Stimulated activated CD8-positive, alpha-beta memory T cell treated with anti-CD3 and anti-CD28 coated beads, Interleukin-15, amount 100 ng/mL, for 1 hour (primary cell): ENCODE measurements at regions not wholly inside any gene's neighbourhood (a gene's known extent, or its start where the extent isn't known, plus 50 kb on each side); places are given as distances from the start of the nearest gene placed in this dataset.

Source experiments
- DNase-seq: peaks from one replicate; pipeline ENCODE4 v3.0.0-alpha.2; 2020; ENCODE audit warnings: low read depth

DNA sequence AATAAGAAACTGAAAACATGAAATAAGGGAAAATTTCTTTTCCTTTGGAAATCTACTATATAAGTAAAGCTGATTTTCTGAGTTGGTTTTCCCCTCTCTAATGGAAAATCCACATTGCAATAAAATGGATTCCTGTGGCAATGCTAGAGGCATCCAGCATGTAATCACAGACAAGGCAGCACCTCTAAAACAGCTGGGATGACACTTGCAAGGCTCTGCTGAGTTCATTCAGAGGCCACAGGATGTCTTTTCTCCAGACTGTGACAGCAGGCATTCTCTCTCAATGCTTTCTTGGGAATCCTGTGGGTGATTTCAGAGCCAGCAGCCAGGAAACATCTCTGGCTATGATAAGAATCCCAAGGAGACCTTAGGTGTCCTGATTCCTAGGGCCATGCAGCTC lies 201.3 kb upstream of the BLID start:
- no peak for DNase-seq

DNA sequence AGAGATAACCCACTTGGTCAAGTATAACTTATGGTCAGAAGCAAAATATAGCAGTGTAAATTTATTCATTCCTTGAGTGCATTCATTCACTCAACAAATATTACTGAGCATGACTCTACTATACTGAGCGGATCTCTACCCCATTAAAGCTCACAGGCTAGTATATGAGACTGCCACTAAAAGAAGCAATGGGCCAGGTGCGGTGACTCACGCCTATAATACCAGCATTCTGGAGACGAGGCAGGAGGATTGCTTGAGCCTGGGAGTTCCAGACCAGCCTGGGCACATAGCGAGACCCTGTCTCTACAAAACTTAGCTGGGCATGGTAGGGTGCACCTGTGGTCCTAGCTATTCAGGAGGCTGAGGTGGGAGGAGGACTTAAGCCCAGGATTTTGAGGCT lies 197.6 kb upstream of the BLID start:
- no peak for DNase-seq

DNA sequence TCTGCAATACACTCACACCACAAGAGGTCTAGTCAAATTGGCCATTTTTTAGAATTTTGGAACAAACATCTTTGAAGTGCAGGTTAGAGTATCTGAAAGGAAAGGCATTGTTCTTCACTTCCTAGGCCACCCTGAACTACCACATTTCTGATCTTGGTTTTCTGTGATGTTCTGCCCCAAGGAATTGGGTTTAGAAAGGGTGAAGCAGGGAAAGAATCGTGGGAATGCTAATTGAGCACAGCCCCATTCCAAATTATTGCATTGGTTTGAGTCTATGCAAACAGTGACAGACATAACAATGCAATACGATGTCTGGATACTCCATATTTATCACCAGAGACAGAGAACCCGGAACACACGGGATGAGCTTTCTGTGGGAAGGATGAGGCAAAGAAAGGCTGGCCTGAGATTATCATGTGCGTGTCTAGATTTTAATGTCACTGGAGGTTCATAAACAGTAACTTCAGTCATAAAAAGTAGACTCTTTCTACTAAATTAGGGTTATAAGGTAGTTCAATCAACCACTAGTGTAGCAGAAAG lies 195.3 kb upstream of the BLID start:
- no peak for DNase-seq

DNA sequence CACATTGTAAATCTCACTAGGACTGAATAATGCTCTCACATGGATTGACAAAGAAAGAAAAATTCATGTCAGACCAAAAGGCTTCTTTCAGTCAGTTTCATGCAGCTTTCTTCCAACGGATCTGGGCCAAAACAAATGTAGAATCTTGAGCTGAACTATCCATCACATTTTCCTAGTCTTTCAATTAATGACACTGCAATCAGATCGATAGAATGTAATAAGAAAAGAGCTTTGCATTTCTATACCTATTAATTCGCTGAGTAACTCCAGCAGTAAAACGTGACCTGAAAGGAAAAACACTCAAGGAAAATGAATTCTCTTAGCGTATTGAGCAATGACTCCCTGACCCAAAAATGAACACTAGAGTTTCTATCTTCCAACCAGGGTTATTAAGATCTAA lies 194.8 kb upstream of the BLID start:
- DNase-seq, result no peak

DNA sequence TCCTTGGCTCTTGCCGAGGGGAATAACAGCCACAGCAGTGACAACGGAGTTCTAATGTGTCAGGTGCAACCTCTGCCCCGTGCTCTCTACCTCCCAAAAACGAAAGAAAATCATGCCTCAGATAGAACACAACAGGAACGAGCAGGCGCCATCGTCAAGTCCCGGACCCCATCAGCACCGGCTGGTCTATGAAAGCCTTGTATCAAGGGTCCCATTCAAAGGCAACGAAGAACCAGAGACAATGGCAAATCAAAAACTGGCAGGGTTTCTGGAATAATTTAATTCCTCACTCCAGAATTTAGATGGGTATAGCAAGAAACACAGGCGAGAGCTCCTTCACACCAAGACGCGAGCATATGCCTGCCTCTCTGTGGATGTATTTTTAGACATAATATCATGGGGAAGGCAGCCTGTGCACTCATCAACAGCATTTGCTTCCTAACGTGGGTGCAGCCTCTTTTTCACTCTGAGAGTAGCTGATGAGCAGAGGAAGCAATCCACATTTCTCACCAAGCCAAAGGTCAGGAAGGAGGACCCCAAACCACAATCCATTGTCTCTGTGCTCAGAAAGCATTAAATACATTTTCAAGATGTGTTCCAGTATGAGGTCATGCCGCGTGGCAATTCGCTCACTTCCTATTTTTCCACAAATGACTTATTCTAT lies 193.4 kb upstream of the BLID start:
- DNase-seq, result no peak

DNA sequence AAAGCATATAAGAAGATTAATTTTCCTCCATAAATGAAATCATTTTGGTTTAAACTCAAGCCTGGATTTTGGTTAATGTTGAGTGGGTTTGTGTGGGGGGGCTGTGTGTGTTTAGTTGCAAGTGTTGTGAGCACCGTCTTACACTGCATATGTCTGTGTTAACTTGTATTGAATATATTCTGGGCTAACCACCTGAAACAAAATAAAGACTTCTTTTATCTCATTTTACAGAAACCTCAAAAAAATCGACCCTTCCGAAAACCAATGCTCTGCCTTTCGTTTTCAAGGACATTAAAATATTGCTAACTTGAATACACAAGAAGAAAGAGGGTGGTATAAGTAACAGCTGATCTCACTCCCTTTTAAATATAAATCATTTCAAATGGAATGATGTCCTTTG lies 192.2 kb upstream of the BLID start:
- DNase-seq, result no peak

DNA sequence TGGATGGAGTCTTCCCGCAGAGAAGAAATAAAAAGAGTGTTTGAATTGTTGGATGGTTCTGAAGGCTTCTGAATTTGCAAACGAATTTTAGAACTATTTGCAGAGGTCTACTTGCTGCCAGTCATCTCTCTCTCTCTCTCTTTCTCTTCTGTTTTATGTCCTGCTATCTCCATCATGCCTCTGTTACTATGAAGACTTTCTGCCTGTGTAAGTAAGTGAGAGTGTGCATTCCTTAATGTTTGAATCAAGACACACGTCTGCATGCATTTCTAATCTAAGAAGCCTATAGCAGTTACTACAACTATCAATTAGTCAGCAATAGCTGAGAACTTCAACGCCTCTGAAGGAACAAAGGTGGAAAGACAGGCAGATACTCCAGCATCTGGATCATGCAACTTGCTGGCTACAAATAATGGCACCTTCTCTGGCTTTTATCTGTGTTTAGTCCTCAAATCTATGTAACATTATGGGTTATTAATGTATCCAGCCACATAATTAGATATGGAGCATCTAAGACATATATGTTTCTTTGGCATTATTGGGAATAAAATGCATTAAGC lies 191.5 kb upstream of the BLID start:
- no peak for DNase-seq

DNA sequence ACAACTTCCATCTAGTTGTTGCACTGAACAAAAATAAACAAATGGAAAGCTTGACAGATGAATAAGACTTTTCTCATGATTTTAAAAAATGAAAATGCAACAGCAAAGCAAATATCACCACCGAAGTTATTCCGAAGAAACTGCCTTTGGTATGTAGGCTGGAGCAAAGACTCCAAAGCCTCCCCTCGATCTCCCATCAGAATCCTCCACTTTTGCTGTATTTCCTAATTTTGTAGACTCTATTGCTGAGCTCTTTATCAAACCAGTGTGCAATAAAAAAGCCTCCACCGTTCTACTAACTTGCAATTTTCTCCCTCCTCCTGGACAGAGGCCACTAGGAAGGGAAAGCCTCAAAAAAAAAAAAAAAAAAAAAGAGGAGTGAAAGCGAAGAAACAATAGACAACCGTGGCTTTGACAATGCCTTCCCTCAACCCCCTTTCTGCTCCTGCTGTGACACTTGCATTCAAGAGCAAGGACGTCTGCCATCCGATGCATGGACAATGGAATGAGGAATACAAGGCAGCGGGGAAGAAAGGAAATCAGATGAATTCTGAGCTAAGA lies 190.9 kb upstream of the BLID start:
- no peak for DNase-seq

DNA sequence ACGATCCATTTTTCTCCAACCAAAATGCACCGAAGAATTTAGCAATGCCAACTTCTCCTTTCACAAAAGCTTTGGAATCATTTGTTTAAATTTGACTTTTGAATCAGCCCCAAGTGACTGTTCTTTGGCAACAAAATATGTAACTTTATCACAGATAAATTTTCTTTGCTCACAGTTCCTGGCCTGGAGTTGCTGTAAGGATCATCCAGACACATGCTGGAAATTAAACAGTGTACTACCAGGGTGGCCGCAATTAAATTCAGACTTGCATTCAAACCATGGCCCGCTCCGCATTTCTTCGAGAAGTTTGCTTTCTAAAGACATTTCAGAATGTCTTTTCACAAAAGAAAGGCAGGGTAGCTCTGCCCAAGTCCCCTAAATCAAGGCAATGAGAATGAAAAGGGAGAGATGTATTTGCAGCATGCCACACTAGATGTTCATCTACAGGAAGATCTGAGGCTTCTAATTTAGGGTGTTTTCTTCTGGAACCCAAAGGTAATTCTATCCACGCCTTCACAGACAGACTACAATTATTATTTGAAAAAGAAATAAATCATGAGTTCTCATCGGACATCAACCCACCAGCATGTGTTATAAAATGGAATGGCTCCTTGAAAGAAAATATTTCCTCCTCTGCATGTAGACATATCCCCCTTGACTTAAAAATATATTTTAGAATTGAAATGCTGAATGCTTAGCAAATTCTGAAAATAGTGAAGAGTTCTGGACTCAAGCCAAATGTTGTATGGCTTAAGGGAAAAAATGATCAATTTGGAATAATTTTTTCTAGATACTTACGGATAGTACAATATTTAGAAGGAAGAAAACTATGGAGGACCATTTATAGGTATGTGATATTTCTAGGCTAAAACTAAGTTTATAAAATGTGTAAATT lies 189.7 kb upstream of the BLID start:
- no peak for DNase-seq

DNA sequence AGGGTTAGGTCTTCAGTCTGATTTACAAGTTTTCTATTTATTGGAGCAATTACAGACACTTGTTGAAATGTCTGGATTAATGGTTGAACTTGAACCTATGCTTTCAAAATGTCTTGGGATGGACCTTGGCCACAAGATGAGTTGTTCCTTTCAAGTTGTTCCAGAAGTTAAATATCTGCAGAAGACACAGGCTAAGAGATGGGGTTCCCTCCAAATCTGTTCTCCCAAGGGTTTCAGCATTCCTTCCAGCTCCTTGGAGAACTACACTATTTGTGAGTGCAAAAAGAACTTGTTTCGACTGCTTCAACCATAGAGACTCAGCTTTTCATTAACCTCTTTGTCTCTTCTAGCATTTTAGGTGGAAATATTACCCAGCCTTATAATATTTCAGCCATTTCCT lies 189.0 kb upstream of the BLID start:
- DNase-seq, result no peak

DNA sequence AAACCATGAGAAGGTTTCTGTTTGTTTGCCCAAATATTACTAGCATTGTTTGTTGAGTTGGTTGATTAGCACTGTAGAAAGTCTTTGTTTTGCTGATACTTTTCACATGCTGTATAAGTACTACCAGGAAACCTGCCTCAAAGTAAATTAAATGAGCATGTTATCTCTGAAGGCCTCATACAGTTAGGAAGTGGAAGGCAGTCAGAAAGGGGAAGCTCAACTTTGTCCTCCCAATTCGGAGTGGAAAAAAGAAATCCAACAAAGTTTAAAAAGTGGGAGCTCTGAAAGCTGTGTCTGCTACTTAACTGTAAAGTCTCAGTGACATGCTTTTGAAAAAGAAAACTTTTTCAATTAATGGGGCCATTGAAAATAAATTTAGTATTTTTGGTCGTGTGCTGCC lies 188.3 kb upstream of the BLID start:
- DNase-seq, result no peak

DNA sequence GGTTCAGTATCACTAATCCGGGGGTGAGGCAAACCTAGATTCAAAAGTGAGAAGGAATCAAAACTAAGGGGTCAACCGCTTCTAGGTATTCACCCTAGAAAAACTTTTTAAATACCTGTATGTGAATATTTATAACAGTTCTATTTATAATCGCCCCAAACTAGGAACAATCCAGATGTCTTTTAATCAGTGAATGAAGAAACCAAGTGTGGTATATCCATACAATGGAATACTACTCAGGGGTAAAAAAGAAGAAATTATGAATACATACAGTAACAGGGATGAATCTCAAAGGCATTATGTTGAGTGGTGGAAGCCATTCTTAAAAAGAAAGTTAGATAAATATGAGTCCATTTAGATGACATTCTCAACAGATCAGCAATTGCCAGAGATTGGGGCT lies 178.0 kb upstream of the BLID start:
- DNase-seq, result no peak

DNA sequence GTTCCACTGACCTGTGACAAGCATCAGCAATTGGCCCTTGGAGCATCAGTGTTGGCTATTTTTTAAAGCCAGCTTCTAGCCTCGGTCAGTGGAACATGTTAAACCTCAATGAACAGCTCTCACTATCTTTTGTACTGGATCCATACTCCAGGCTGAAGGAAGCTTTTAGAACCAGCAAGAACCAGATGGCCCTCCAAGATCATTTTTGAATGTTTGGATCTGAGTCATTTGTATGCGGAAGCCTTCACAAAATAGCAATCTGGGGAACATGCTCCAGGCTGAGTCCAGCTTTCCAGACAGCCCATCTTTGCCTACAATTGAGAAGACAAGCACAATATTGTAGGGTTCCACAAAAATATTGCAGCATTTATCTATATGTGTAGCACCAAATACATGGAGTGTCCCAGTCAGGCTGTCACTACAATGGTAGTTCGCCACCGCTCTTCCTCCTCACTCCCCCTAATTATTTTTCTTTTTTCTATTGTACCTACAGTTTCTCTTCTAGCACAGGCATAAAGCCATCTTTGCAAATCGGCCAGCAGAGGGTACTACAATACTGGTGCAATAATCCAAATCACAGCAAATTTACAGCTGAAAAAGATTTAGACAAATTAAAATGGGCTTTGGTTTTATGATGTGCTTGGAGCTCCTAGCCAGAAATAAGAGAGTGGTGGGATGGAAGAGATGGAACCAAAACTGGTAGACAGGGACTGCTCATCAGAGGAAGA lies 177.4 kb upstream of the BLID start:
- no peak for DNase-seq

DNA sequence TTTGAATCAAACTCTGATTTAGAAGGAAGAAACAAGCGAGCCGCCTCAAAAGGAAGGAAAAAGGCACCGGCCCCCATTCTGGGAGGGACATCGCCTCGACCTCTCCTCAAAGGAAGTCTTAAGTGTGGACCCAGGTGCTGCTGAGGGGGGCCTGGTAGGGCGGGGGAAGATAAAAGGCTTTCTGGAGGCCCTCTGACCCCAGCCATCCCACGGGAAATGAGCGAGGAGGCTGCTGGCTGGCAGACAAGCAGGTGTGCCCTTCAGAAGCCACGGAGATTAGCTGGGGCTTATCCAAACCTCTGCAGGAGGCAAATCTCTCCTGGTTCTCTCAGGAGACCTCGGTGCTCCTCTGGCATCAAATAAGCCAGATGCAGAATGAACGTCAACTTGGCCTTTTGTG lies 171.4 kb upstream of the BLID start:
- no peak for DNase-seq

DNA sequence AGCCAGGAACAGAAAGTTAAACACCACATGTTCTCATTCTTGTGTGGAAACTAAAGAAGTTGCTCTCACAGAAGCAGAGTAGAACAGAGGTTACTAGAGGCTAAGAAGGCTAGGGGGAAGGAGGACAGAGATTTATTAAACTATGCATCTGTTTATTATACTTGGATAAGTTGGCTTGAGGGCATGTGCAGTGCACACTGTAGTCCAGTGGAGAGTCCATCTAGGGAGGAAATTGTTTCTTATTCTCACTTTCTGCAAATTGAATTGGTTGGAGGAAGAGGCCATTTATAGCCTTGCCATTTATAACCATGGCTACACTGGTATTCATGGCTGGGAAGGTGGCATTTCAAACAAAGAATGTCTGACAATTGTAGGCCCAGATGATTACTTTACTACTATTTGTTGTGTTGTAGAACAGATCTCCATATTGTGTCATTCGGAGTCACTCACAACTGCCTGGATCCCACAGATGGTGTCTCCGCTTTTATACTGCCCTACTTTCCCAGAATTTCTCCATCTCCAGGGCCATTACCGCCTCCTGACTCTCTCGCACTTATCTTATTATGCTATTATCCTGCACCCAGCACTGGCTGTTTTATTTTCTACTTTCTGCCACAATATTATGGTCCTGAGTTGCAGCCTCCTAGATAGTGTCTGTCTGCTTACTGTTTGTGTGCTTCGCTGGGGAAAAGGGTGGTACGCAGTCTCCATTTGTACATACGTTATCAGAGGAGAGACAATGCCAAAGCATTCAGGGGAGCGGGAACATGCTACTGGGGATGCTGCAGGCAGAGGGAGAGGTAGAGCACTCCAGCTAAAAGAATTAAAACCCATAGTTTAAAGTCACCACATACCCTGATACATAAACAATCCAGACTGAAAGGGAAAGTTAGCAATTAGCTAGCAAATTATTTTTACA lies 169.3 kb upstream of the BLID start:
- DNase-seq, result no peak

DNA sequence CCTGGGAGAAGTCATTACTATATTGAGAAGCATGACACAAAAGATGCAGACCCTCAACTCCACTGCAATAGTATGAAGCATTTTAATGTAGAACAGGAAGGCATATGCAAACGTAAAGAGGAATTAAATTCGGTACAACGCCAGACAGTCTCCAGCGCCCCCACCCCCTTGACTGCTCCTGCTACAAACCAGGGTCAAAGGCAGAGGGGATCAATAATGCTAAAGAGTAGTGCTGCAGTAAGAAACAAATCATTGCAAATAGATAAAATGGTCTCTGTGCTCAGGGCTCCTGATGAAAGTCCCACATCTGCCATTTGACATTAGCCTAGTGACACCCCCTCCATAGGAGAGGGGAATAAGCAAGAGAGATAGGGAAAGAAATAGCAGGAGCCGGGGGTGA lies 164.9 kb upstream of the BLID start:
- no peak for DNase-seq

DNA sequence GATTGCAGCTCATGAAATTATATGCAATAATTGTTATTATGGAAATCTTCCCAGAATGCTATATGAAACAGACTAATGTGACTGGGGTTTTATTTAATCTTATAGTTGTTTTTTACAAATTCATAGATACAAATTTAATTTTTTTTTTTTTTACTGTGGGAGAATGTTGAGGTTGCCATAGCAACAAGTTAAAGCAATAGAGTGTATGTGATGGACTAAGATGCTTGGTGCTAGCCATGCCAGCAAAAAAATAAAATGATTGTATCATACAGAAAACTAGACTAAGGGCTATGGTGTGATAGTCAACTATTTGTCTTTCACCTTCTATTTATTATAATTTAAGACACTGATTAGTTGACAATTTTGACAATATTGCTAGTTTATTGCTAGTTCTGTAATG lies 163.2 kb upstream of the BLID start:
- no peak for DNase-seq

DNA sequence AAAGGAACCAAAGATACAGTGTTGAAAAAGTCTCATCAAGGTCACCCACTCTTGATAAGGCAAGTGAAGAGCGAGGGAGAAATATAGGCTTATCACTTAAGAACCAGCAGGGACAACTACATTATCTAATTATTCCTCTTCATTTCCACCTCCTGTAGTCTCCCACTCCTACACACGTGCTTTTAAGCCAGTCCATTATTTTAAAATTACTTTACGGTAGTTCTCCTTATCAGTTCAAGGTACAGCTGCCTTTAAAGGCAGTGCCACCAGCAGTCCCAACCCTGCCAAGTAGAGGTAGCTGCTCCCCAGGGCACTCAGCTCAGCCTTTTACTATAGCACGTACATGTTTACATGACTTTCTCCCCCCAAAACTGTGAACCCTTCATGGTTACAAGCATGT lies 161.5 kb upstream of the BLID start:
- no peak for DNase-seq

DNA sequence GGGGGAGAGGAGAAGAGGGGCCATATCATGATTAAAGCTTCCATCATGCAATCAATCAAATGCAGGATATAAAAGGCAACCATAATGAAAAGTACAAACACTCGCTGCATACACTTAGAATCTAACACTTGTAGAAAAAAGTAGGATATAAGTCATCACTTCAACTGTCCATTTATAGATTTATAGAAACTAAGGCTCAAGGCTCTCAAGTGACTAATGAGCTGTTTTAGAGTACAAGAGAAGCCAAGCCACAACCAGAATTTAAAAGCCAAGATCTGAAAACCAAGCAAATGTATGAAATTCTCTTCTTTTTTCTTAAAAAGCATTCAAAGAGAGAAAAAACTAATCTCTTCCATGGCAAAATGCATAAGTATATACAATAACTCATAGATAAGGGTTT lies 160.2 kb upstream of the BLID start:
- no peak for DNase-seq

DNA sequence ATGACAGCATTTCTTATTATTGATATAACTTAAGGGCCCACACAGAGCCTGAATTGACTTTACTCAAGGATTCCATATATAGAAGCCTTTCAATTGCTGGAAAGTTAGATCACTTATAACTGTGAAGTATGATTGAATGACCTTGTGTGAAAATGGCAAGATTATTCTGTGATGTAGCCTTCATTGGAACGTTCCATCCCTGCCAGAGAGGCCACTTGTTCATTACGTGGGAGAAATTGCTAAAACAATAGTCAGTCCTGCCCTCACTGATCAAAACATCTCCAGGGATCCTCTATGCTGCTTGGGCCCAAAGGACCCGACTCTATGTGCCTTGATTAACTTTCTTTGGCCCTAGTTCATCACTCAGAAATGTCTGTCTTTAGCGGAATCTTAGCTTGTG lies 159.5 kb upstream of the BLID start:
- no peak for DNase-seq
